ENCODE measurements at regions not wholly inside any gene's neighbourhood (a gene's known extent, or its start where the extent isn't known, plus 50 kb on each side); places are given as distances from the start of the nearest gene placed in this dataset.

DNA sequence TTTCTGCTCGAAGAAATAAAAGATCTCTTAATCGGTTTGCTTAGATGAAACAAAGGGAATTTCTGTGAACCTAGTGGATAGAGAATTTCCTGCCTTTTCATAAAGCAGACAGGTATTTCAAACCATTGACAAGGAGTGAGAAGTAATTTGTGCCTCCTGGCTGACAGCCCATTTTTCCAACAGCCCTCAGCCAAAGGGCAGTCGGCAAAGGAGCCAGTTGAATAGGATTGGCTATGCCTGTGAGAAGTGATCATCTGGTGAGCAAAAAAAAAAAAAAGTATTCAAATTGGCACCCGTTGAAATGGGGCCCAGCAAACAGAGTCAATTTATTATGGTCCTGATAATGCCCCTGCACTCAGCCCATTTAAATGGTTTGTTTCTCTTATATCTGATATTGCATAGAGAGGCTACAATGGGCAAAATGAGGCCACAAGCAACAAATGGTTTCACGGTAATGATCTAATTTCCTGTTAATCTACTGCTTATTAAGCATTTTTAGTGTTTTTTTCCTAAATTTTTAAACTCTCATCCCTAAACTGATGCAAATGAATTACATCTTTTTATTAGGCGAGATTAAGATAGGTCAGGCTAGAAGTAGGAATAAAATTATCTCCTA is 477.5 kb downstream of the NUF2 start:
- TF ChIP-seq POLR2AphosphoS5 (IDR thresholded peaks at IDR 0.05), result no peak
- no peak for TF ChIP-seq CTCF (IDR thresholded peaks at IDR 0.05)
- no peak for TF ChIP-seq EP300 (IDR thresholded peaks at IDR 0.05)
- TF ChIP-seq POLR2A (IDR thresholded peaks at IDR 0.05), result no peak
- H3K27ac ChIP-seq, result no peak overlapping the region
- ATAC-seq (ENCODE audit: low FRiP score in 2 of 2) (no peak), DNase-seq (no peak)
- no peaks in the 10 kb centered on the region for H3K36me3 ChIP-seq
- no peaks in the 10 kb centered on the region for H3K9me3 ChIP-seq
- no peak overlapping the region for H3K4me3 ChIP-seq
- H3K4me1 ChIP-seq, result no peaks in the 10 kb centered on the region
- no peaks in the 10 kb centered on the region for H3K27me3 ChIP-seq
- WGBS, 2 donors, result 83 to 84% methylated on average over 6 of the region's 6 CpGs

- H3K4me1 ChIP-seq, result no peaks in the 10 kb centered on the region
- no peak overlapping the region for H3K4me3 ChIP-seq
- H3K36me3 ChIP-seq, result no peaks in the 10 kb centered on the region
- H3K9me3 ChIP-seq, result no peaks in the 10 kb centered on the region
- H3K27ac ChIP-seq, result no peak overlapping the region
- no peaks in the 10 kb centered on the region for H3K27me3 ChIP-seq
- TF ChIP-seq POLR2AphosphoS5 (IDR thresholded peaks at IDR 0.05), result no peak
- peak in 2 of 4 donors; percentile 31 to 33 for TF ChIP-seq EP300 (IDR thresholded peaks at IDR 0.05)
- DNase-seq, result no peak
- no peak for ATAC-seq (ENCODE audit: low FRiP score in 2 of 2)
- 63 to 67% methylated on average over 3 of the region's 3 CpGs for WGBS, 2 donors
Observed at GRCh38 chr1:163807331-163808049, 485.7 kb downstream of the NUF2 start.

GRCh38 chr1:163813251-163813650 is 491.5 kb downstream of the NUF2 start:
- Histone ChIP-seq H3K27me3 (no peaks in the 10 kb centered on the region), H3K9me3 (no peaks in the 10 kb centered on the region), H3K4me3 (no peak overlapping the region), H3K36me3 (no peaks in the 10 kb centered on the region), H3K4me1 (no peaks in the 10 kb centered on the region), H3K27ac (no peak overlapping the region)
- TF ChIP-seq POLR2AphosphoS5 (IDR thresholded peaks at IDR 0.05), result no peak
- no peak for TF ChIP-seq EP300 (IDR thresholded peaks at IDR 0.05)
- no peak for TF ChIP-seq CTCF (IDR thresholded peaks at IDR 0.05)
- no peak for TF ChIP-seq POLR2A (IDR thresholded peaks at IDR 0.05)
- 86 to 93% methylated on average over 2 of the region's 2 CpGs for WGBS, 2 donors
- DNase-seq (no peak), ATAC-seq (ENCODE audit: low FRiP score in 2 of 2) (no peak)

DNA sequence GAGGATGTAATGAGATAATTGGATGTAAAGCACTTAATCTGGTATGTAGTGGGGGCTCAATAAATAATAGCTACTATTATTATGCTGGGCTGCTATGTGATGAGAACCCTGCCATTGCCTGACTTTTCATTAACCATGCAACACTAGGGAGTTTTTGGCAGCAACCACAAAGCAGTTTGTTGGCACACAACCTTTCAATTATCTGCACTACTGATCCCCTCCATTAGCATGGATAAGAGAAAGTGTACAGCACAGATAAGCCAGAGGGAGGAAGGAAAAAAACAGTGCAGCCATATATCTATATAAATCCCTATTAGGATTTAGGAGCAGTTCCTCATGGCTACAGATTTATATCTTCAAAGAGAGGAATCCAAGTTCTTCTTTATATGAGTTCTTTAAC is 498.5 kb downstream of the NUF2 start:
- H3K27me3 ChIP-seq, result no peaks in the 10 kb centered on the region
- no peak overlapping the region for H3K27ac ChIP-seq
- TF ChIP-seq POLR2A (IDR thresholded peaks at IDR 0.05), result no peak
- no peak for TF ChIP-seq CTCF (IDR thresholded peaks at IDR 0.05)
- TF ChIP-seq POLR2AphosphoS5 (IDR thresholded peaks at IDR 0.05), result no peak
- TF ChIP-seq EP300 (IDR thresholded peaks at IDR 0.05), result no peak
- H3K9me3 ChIP-seq, result no peaks in the 10 kb centered on the region
- H3K4me3 ChIP-seq, result no peak overlapping the region
- H3K36me3 ChIP-seq, result no peaks in the 10 kb centered on the region
- no peaks in the 10 kb centered on the region for H3K4me1 ChIP-seq
- ATAC-seq (ENCODE audit: low FRiP score in 2 of 2), result no peak
- DNase-seq, result no peak

GRCh38 chr1:163820766-163821165 is 499.0 kb downstream of the NUF2 start:
- Histone ChIP-seq H3K27ac (no peak overlapping the region), H3K27me3 (no peaks in the 10 kb centered on the region), H3K36me3 (no peaks in the 10 kb centered on the region), H3K4me3 (no peak overlapping the region), H3K9me3 (no peaks in the 10 kb centered on the region), H3K4me1 (no peaks in the 10 kb centered on the region)
- 56 to 64% methylated on average over 1 of the region's 1 CpG for WGBS, 2 donors
- no peak for DNase-seq
- ATAC-seq (ENCODE audit: low FRiP score in 2 of 2), result no peak
- no peak for TF ChIP-seq CTCF (IDR thresholded peaks at IDR 0.05)
- no peak for TF ChIP-seq POLR2AphosphoS5 (IDR thresholded peaks at IDR 0.05)
- no peak for TF ChIP-seq EP300 (IDR thresholded peaks at IDR 0.05)
- no peak for TF ChIP-seq POLR2A (IDR thresholded peaks at IDR 0.05)

Measured in upper lobe of left lung (tissue), 6 donors.